Brain microvascular endothelial cell (primary cell): ENCODE measurements at regions not wholly inside any gene's neighbourhood (a gene's known extent, or its start where the extent isn't known, plus 50 kb on each side); places are given as distances from the start of the nearest gene placed in this dataset.

Experiments
- DNase-seq: peaks from one replicate; pipeline ENCODE4 v3.0.0-alpha.2; 2020
- H3K27ac ChIP-seq: fragments of 250-450 bp; sonication (Bioruptor Pico); 2 replicates; pipeline ENCODE4 v1.5.1; 2020; ENCODE audit warnings: mild to moderate bottlenecking, moderate library complexity
- H3K27me3 ChIP-seq: fragments of 250-450 bp; sonication (Bioruptor Pico); replicated peaks from 2 replicates; pipeline ENCODE4 v1.5.1; 2020; ENCODE audit warnings: mild to moderate bottlenecking
- H3K36me3 ChIP-seq: fragments of 250-450 bp; sonication (Bioruptor Pico); replicated peaks from 2 replicates; pipeline ENCODE4 v1.5.1; 2020; ENCODE audit warnings: mild to moderate bottlenecking
- H3K4me3 ChIP-seq: 2 replicates; pipeline ENCODE4 v1.5.1; 2011; ENCODE audit warnings: low read depth, mild to moderate bottlenecking, control low read depth, low read length, moderate library complexity
- in situ Hi-C: cut with HindIII; loops from 2 replicates; pipeline ENCODE4 v1.10.0; 2017; ENCODE audit warnings: low sequenced_read_pairs, low pct_ligation_motif_present
- TF ChIP-seq, protein P1 (sequence below): IDR thresholded peaks from 2 replicates; pipeline ENCODE4 v1.5.1; 2011; ENCODE audit warnings: low read depth, mild to moderate bottlenecking, moderate library complexity, low read length, control low read depth, inconsistent platforms; ENCODE audit errors: missing control alignments

DNA sequence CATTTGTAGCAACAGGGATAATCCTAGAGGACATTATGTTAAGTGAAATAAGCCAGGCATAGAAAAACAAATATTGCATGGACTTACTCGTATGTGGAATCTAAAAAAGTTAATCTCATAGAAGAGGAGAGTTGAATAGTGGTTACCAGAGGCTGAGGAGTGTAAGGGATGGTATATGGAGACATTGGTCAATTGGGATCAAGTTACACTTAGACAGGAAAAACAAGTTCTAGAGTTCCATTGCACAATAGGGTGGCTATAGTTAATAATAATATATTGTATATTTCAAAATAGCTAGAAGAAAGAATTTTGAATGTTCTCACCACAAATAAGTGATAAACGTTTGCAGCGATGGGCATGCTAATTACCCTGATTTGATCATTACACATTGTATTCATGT lies 354.6 kb downstream of the SEC16B start:
- no peaks in the 10 kb centered on the region for H3K36me3 ChIP-seq
- no peak overlapping the region for H3K27ac ChIP-seq
- DNase-seq: no peak
- in situ Hi-C loops: no loop called here
- no peak overlapping the region for H3K4me3 ChIP-seq
- TF ChIP-seq, protein P1, sequence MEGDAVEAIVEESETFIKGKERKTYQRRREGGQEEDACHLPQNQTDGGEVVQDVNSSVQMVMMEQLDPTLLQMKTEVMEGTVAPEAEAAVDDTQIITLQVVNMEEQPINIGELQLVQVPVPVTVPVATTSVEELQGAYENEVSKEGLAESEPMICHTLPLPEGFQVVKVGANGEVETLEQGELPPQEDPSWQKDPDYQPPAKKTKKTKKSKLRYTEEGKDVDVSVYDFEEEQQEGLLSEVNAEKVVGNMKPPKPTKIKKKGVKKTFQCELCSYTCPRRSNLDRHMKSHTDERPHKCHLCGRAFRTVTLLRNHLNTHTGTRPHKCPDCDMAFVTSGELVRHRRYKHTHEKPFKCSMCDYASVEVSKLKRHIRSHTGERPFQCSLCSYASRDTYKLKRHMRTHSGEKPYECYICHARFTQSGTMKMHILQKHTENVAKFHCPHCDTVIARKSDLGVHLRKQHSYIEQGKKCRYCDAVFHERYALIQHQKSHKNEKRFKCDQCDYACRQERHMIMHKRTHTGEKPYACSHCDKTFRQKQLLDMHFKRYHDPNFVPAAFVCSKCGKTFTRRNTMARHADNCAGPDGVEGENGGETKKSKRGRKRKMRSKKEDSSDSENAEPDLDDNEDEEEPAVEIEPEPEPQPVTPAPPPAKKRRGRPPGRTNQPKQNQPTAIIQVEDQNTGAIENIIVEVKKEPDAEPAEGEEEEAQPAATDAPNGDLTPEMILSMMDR: no peak
- no peaks in the 10 kb centered on the region for H3K27me3 ChIP-seq

DNA sequence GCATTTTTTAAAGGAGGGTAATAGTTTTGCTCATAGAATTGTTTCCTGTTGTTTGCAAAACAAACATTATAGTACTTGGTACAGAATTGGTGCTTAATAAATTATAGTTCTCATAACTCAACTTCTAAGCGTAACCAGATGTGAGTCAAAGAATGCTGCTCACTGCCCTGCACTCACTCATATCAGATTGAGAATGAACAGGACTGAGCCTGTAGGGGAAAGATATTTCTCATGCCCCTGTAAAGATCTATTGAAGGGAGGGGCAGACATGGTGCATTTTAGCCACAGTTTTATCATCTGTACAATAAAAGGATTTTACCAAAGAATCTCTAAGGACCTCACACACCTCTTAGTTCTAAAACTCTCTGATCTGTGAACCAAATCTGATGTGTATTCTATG lies 358.5 kb downstream of the SEC16B start:
- DNase-seq: no peak
- in situ Hi-C loops: no loop called here
- H3K36me3 ChIP-seq: no peaks in the 10 kb centered on the region
- H3K27ac ChIP-seq: no peak overlapping the region
- H3K4me3 ChIP-seq: no peak overlapping the region
- TF ChIP-seq, protein P1: no peak
- H3K27me3 ChIP-seq: no peaks in the 10 kb centered on the region

- TF ChIP-seq, protein P1: no peak
- in situ Hi-C loops: no loop called here
- no peak for DNase-seq
Measured at GRCh38 chr1:177609953-177610352, 359.9 kb downstream of the SEC16B start.

DNA sequence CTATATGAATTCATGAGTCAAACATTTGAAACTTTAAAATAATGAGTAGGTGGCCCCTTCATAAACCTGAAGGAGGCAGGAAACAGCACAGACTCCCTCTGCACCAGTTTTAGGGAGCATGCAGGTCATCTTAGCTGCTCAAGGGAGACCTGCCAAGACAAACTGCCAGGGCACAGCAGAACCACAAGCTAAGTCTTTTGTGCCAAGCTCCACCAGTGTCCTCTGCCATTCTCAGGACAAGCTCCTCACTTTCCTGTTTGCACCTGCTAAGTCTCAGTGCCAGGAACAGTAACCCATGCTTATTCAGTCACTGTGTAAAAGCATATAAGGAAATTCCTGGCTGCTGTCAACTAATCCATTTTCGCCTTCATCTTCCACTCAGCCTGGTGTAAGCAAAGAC lies 368.9 kb downstream of the SEC16B start:
- Histone ChIP-seq H3K4me3 (no peak overlapping the region), H3K27me3 (no peaks in the 10 kb centered on the region), H3K27ac (no peak overlapping the region), H3K36me3 (no peaks in the 10 kb centered on the region)
- TF ChIP-seq, protein P1: no peak
- in situ Hi-C loops: no loop called here
- no peak for DNase-seq

More at GRCh38 chr1:177609953-177610352, 359.9 kb downstream of the SEC16B start:
- Histone ChIP-seq H3K27me3 (no peaks in the 10 kb centered on the region), H3K36me3 (no peaks in the 10 kb centered on the region), H3K4me3 (no peak overlapping the region), H3K27ac (no peak overlapping the region)

- TF ChIP-seq, protein P1: no peak
- Histone ChIP-seq H3K36me3 (no peaks in the 10 kb centered on the region), H3K27ac (no peak overlapping the region), H3K27me3 (no peaks in the 10 kb centered on the region), H3K4me3 (no peak overlapping the region)
- in situ Hi-C loops: no loop called here
- no peak for DNase-seq
Measured at GRCh38 chr1:177600321-177600720, 369.5 kb downstream of the SEC16B start.

DNA sequence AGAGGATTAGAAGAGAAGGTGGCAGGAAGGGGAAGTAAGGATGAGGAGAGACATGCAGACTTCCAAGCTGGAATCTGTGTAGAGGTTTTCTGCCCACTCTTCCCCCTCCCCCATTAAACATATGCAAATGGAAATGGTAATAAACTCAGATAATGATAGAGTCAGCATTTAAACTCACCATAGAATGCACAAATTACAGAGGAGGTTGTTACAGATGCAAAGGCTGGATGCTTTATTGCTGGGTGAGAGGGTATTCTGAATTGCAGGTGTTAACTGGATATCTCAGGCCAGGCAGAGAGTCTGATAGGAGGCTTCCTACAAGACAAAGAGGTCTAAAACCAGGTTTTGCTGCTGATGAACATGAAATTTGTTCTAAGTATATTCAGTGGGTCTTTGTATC lies 372.5 kb downstream of the SEC16B start:
- H3K4me3 ChIP-seq: no peak overlapping the region
- no peak for DNase-seq
- H3K36me3 ChIP-seq: no peaks in the 10 kb centered on the region
- TF ChIP-seq, protein P1: no peak
- H3K27ac ChIP-seq: no peak overlapping the region
- no peaks in the 10 kb centered on the region for H3K27me3 ChIP-seq
- in situ Hi-C loops: no loop called here
